ENCODE measurements at regions not wholly inside any gene's neighbourhood (a gene's known extent, or its start where the extent isn't known, plus 50 kb on each side); places are given as distances from the start of the nearest gene placed in this dataset.

DNA sequence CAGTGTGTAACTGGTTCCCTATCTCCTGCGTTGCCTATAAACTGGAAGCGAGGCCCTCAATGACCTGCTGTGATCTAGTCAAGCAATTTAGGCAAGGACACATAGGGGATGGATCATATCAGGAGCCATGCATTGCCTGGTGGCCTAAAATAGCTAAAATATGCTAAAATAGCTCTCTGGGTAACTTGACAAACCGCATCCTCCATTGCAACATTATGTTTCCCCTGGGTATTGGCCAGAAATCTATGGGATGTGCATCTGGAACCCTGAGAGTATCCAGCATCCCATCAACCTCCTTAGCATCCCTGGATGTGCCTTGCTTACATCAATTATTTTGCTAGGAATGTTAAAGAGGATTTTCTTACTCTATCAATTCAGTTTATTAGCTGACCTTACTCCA, 91.7 kb upstream of the ADCY1 start:
- TF ChIP-seq POLR2A (IDR thresholded peaks at IDR 0.05), result no peak
- TF ChIP-seq, protein P1, sequence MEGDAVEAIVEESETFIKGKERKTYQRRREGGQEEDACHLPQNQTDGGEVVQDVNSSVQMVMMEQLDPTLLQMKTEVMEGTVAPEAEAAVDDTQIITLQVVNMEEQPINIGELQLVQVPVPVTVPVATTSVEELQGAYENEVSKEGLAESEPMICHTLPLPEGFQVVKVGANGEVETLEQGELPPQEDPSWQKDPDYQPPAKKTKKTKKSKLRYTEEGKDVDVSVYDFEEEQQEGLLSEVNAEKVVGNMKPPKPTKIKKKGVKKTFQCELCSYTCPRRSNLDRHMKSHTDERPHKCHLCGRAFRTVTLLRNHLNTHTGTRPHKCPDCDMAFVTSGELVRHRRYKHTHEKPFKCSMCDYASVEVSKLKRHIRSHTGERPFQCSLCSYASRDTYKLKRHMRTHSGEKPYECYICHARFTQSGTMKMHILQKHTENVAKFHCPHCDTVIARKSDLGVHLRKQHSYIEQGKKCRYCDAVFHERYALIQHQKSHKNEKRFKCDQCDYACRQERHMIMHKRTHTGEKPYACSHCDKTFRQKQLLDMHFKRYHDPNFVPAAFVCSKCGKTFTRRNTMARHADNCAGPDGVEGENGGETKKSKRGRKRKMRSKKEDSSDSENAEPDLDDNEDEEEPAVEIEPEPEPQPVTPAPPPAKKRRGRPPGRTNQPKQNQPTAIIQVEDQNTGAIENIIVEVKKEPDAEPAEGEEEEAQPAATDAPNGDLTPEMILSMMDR (IDR thresholded peaks at IDR 0.05), result no peak

Measured in esophagus squamous epithelium (tissue), 4 donors.